Stomach (tissue), 4 donors: ENCODE measurements at regions not wholly inside any gene's neighbourhood (a gene's known extent, or its start where the extent isn't known, plus 50 kb on each side); places are given as distances from the start of the nearest gene placed in this dataset.

ENCODE experiments used
- POLR2A ChIP-seq, 4 donors: fragments of 450-650 bp; IDR thresholded peaks; one replicate each; pipeline ENCODE4 v1.6.1; 2016; ENCODE audit warnings: antibody characterized with exemption in 4 of 4, control low read depth in 2 of 4, mild to moderate bottlenecking in 1 of 4, moderate library complexity in 1 of 4
- POLR2AphosphoS5 ChIP-seq, 3 donors: sonication (generic); formaldehyde crosslinking; IDR thresholded peaks; one replicate each; pipeline ENCODE4 v1.6.1; 2016; ENCODE audit warnings: antibody characterized with exemption in 3 of 3
- TF ChIP-seq, protein P1 (sequence below), 7 experiments: fragments of 450-650 bp in 4 of 7; fragments of 200-600 bp in 3 of 7; sonication (generic) in 3 of 7; IDR thresholded peaks; one replicate each; pipeline ENCODE4 v1.5.1; 2016 to 2019; ENCODE audit warnings: antibody characterized with exemption in 7 of 7, control low read depth in 2 of 7, mild to moderate bottlenecking in 1 of 7

- TF ChIP-seq, protein P1, sequence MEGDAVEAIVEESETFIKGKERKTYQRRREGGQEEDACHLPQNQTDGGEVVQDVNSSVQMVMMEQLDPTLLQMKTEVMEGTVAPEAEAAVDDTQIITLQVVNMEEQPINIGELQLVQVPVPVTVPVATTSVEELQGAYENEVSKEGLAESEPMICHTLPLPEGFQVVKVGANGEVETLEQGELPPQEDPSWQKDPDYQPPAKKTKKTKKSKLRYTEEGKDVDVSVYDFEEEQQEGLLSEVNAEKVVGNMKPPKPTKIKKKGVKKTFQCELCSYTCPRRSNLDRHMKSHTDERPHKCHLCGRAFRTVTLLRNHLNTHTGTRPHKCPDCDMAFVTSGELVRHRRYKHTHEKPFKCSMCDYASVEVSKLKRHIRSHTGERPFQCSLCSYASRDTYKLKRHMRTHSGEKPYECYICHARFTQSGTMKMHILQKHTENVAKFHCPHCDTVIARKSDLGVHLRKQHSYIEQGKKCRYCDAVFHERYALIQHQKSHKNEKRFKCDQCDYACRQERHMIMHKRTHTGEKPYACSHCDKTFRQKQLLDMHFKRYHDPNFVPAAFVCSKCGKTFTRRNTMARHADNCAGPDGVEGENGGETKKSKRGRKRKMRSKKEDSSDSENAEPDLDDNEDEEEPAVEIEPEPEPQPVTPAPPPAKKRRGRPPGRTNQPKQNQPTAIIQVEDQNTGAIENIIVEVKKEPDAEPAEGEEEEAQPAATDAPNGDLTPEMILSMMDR (IDR thresholded peaks at IDR 0.05), result no peak
- TF ChIP-seq POLR2A (IDR thresholded peaks at IDR 0.05), result no peak
- no peak for TF ChIP-seq POLR2AphosphoS5 (IDR thresholded peaks at IDR 0.05)
Observed at GRCh38 chr10:62689712-62690111, 114.8 kb upstream of the ADO start.
